SU-DHL-6 (cell line): ENCODE measurements at regions not wholly inside any gene's neighbourhood (a gene's known extent, or its start where the extent isn't known, plus 50 kb on each side); places are given as distances from the start of the nearest gene placed in this dataset.
"Not testable (repeated sequence)": the region's sequence is repeated elsewhere in the genome, so short reads cannot be mapped to it uniquely, and the experiment has no call there.

Source experiments
- H2AFZ ChIP-seq: fragments of 200-600 bp; sonication (generic); 2 replicates; pipeline ENCODE4 v1.6.1; 2014; ENCODE audit warnings: low read depth, mild to moderate bottlenecking, moderate library complexity, mixed read lengths, antibody characterized with exemption, low read length; ENCODE audit not compliant: severe bottlenecking
- H3F3A ChIP-seq: fragments of 200-600 bp; shearing (Covaris generic); 2 replicates; pipeline ENCODE4 v1.6.0; 2016; ENCODE audit warnings: antibody characterized with exemption, mild to moderate bottlenecking; ENCODE audit not compliant: insufficient read depth
- H3K27ac ChIP-seq: fragments of 200-600 bp; sonication (generic); 2 replicates; pipeline ENCODE4 v1.5.1; 2016; ENCODE audit warnings: low read depth, mild to moderate bottlenecking, low read length, moderate library complexity, mixed read lengths
- H3K27me3 ChIP-seq: fragments of 200-600 bp; sonication (generic), shearing (Covaris generic); 2 replicates; pipeline ENCODE4 v1.6.0; 2014; ENCODE audit warnings: mild to moderate bottlenecking, low read length
- H3K36me3 ChIP-seq: fragments of 200-600 bp; sonication (generic); 2 replicates; pipeline ENCODE4 v1.6.1; 2014; ENCODE audit warnings: mild to moderate bottlenecking, low read length, mixed read lengths
- H3K4me2 ChIP-seq: fragments of 300-600, 200-600 bp; shearing (Covaris generic), sonication (generic); 2 replicates; pipeline ENCODE4 v1.6.0; 2014; ENCODE audit warnings: low read length, low read depth, mild to moderate bottlenecking; ENCODE audit not compliant: poor library complexity, severe bottlenecking
- H3K4me3 ChIP-seq: fragments of 200-600 bp; sonication (generic); 2 replicates; pipeline ENCODE4 v1.5.1; 2014; ENCODE audit warnings: antibody characterized with exemption, low read length, mild to moderate bottlenecking, mixed read lengths; ENCODE audit not compliant: insufficient read depth, poor library complexity, severe bottlenecking
- H3K79me2 ChIP-seq: fragments of 200-600 bp; sonication (generic); 2 replicates; pipeline ENCODE4 v1.6.1; 2014; ENCODE audit warnings: mild to moderate bottlenecking, low read length, moderate library complexity; ENCODE audit not compliant: insufficient read depth
- H3K9ac ChIP-seq: fragments of 200-600 bp; sonication (generic); 2 replicates; pipeline ENCODE4 v1.7.0; 2014; ENCODE audit warnings: mild to moderate bottlenecking, low read length
- H3K9me2 ChIP-seq: fragments of 200-600 bp; sonication (generic); replicated peaks from 2 replicates; pipeline ENCODE4 v1.6.1; 2014; ENCODE audit warnings: low read length; ENCODE audit not compliant: insufficient read depth
- H3K9me3 ChIP-seq: fragments of 200-600 bp; sonication (generic); 2 replicates; pipeline ENCODE4 v1.6.1; 2014; ENCODE audit warnings: low read length, mixed read lengths; ENCODE audit not compliant: insufficient read depth
- H4K20me1 ChIP-seq: fragments of 200-600 bp; sonication (generic); 2 replicates; pipeline ENCODE4 v1.6.1; 2014; ENCODE audit warnings: low read depth, mild to moderate bottlenecking, antibody characterized with exemption, low read length, moderate library complexity, mixed read lengths
- EZH2phosphoT487 ChIP-seq: fragments of 200-600 bp; sonication (generic), shearing (Covaris generic); conservative IDR thresholded peaks from 2 replicates; pipeline ENCODE4 v1.6.1; 2018; ENCODE audit warnings: mild to moderate bottlenecking, antibody characterized with exemption, low read length, moderate library complexity, mixed read lengths
- TF ChIP-seq, protein P1 (sequence below): fragments of 200-600 bp; sonication (generic); IDR thresholded peaks from one replicate; pipeline ENCODE4 v1.5.1; 2017; ENCODE audit warnings: antibody characterized with exemption, mild to moderate bottlenecking, low read length, moderate library complexity; ENCODE audit not compliant: insufficient read depth, poor library complexity, severe bottlenecking

DNA sequence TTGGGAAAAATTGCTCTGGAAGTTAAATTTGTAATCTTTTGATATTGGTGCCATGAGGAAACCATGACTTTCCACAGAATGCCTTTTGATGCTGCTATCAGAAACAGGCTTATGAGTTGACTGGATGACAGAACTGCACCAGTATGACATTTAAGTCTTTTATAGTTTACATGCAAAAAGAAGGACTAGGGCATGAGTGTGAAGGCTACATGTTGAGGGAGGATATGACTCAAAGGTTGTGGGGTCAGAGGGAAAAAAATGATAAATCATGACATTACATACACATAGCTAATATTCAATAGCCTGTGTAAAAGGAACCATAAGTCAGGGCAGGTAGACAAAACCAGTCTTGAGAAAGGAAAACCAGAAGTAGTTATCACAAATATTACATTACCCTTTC is 182.2 kb downstream of the COL12A1 start:
- H3K4me3 ChIP-seq, result no peak overlapping the region

DNA sequence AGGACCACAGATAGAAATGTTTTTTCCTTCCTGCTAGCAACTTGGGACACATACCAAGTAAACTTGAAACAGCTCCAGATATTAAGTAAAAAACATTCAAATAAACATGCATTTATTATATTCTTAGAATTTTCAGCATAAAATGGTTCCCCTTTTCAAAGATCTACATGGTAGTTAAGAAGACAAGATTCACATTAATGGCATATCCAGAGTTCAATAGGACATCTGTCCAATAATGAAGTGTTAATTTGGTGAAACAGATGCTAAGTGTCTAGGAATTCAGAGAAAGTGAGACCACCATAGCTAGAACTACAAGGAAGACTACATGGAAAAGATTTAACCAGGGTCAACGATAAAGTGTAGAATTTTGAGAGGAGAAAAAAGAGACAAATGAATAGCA is 184.9 kb downstream of the COL12A1 start:
- TF ChIP-seq, protein P1, sequence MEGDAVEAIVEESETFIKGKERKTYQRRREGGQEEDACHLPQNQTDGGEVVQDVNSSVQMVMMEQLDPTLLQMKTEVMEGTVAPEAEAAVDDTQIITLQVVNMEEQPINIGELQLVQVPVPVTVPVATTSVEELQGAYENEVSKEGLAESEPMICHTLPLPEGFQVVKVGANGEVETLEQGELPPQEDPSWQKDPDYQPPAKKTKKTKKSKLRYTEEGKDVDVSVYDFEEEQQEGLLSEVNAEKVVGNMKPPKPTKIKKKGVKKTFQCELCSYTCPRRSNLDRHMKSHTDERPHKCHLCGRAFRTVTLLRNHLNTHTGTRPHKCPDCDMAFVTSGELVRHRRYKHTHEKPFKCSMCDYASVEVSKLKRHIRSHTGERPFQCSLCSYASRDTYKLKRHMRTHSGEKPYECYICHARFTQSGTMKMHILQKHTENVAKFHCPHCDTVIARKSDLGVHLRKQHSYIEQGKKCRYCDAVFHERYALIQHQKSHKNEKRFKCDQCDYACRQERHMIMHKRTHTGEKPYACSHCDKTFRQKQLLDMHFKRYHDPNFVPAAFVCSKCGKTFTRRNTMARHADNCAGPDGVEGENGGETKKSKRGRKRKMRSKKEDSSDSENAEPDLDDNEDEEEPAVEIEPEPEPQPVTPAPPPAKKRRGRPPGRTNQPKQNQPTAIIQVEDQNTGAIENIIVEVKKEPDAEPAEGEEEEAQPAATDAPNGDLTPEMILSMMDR, result no peak
- TF ChIP-seq EZH2phosphoT487, result no peak
- H3F3A ChIP-seq, result no peaks in the 10 kb centered on the region
- no peaks in the 10 kb centered on the region for H4K20me1 ChIP-seq
- no peaks in the 10 kb centered on the region for H3K27me3 ChIP-seq
- no peaks in the 10 kb centered on the region for H3K79me2 ChIP-seq
- H3K36me3 ChIP-seq, result no peaks in the 10 kb centered on the region
- H3K27ac ChIP-seq, result no peak overlapping the region
- no peak overlapping the region for H3K4me2 ChIP-seq
- no peaks in the 10 kb centered on the region for H3K9me2 ChIP-seq
- no peak overlapping the region for H3K4me3 ChIP-seq
- no peaks in the 10 kb centered on the region for H3K9me3 ChIP-seq
- no peak overlapping the region for H2AFZ ChIP-seq
- H3K9ac ChIP-seq, result no peak overlapping the region

More for the DNA sequence above, 182.2 kb downstream of the COL12A1 start:
- no peak overlapping the region for H3K27ac ChIP-seq
- H3F3A ChIP-seq, result no peaks in the 10 kb centered on the region
- no peak overlapping the region for H3K9ac ChIP-seq
- no peaks in the 10 kb centered on the region for H3K36me3 ChIP-seq
- no peak overlapping the region for H2AFZ ChIP-seq
- TF ChIP-seq EZH2phosphoT487, result no peak
- TF ChIP-seq, protein P1, result no peak
- H3K4me2 ChIP-seq, result no peak overlapping the region
- H4K20me1 ChIP-seq, result no peaks in the 10 kb centered on the region
- H3K27me3 ChIP-seq, result no peaks in the 10 kb centered on the region
- H3K9me2 ChIP-seq, result no peaks in the 10 kb centered on the region
- H3K9me3 ChIP-seq, result no peaks in the 10 kb centered on the region
- H3K79me2 ChIP-seq, result no peaks in the 10 kb centered on the region

DNA sequence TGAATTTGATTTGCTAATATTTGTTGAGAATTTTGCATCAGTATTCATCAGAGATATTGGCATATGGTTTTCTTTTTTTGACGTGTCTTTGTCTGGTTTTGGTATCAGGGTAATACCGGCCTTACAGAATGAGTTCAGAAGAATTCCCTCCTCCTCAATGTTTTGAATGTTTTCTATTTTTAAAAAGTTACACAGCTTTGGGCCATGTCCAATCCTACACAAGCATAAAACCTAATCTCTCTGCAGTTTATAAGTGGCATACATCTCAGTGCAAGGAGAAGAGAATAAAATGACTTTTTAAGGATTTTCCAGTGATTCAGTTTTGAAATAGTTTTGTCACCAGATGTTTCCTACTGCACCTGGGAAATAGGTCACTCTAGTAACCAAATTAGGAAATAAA is 185.5 kb downstream of the COL12A1 start:
- Histone ChIP-seq H3K9ac (no peak overlapping the region), H3K27ac (no peak overlapping the region), H3K9me2 (no peaks in the 10 kb centered on the region), H2AFZ (no peak overlapping the region), H3F3A (no peaks in the 10 kb centered on the region), H3K27me3 (no peaks in the 10 kb centered on the region), H3K4me2 (no peak overlapping the region), H3K36me3 (no peaks in the 10 kb centered on the region), H3K79me2 (no peaks in the 10 kb centered on the region), H3K4me3 (no peak overlapping the region), H4K20me1 (no peaks in the 10 kb centered on the region), H3K9me3 (no peaks in the 10 kb centered on the region)
- TF ChIP-seq, protein P1, result no peak
- TF ChIP-seq EZH2phosphoT487, result no peak

DNA sequence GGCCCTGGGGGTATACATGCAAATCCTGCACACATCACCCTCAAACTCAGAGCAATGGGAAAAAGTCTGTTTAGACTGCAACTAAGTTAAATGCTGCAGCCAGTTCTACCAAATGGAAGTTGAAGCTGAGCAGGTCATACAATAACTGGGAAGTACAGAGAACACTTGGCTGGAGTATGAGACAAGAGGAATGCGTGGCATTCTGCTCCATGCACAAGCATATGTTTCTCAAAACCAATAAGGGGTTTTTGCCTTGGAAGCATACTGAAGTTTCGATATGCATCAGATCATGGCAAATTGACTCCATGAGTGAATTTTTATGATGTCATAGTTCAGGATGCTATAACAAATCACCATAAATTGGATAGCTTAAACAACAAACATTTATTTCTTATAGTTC is 193.8 kb downstream of the COL12A1 start:
- Histone ChIP-seq H3K9me3 (no peaks in the 10 kb centered on the region), H2AFZ (no peak overlapping the region), H4K20me1 (no peaks in the 10 kb centered on the region), H3K27ac (no peak overlapping the region), H3K4me2 (no peak overlapping the region), H3K36me3 (no peaks in the 10 kb centered on the region), H3F3A (no peaks in the 10 kb centered on the region), H3K9ac (no peak overlapping the region), H3K4me3 (no peak overlapping the region), H3K27me3 (no peaks in the 10 kb centered on the region), H3K79me2 (no peaks in the 10 kb centered on the region), H3K9me2 (no peaks in the 10 kb centered on the region)
- TF ChIP-seq, protein P1, result no peak
- no peak for TF ChIP-seq EZH2phosphoT487

DNA sequence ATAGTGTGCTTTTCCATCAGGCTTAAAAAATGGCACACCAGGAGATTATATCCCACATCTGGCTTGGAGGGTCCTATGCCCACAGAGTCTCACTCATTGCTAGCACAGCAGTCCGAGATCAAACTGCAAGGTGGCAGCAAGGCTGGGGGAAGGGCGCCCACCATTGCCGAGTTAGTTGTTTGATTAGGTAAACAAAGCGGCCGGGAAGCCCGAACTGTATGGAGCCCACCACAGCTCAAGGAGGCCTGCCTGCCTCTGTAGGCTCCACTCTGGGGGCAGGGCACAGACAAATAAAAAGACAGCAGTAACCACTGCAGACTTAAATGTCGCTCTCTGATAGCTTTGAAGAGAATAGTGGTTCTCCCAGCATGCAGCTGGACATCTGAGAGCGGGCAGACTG is 201.9 kb downstream of the COL12A1 start:
- not testable (repeated sequence) for H3K27ac ChIP-seq, H3K9me3 ChIP-seq, H2AFZ ChIP-seq, H4K20me1 ChIP-seq, H3F3A ChIP-seq, H3K36me3 ChIP-seq, H3K9ac ChIP-seq, H3K4me3 ChIP-seq, H3K4me2 ChIP-seq, H3K27me3 ChIP-seq, H3K9me2 ChIP-seq, H3K79me2 ChIP-seq
